ENCODE measurements at regions not wholly inside any gene's neighbourhood (a gene's known extent, or its start where the extent isn't known, plus 50 kb on each side); places are given as distances from the start of the nearest gene placed in this dataset.

GRCh38 chr10:131500181-131500580 lies 188.7 kb upstream of the TCERG1L start:
- Histone ChIP-seq H2AFZ (ENCODE audit: low read length) (no peak overlapping the region), H3K4me3 (replicated peaks in 1 of 3; ENCODE audit: insufficient read depth in 1 of 3, low read depth in 2 of 3, low read length in 3 of 3) (no peak overlapping the region), H3K9me3 (ENCODE audit: low read length) (peaks cover 30% of the 10 kb centered on the region), H3K27ac (ENCODE audit: extremely low read length, insufficient read depth, low read length) (no peak overlapping the region), H3K27me3 (ENCODE audit: control insufficient read depth in 1 of 2, insufficient read depth in 2 of 2, low read length in 2 of 2) (no peaks in the 10 kb centered on the region), H3K9ac (ENCODE audit: insufficient read depth, low read depth, low read length) (no peak overlapping the region), H3K79me2 (ENCODE audit: insufficient read depth, low read length) (no peaks in the 10 kb centered on the region), H3K36me3 (replicated peaks in 1 of 2; ENCODE audit: control insufficient read depth in 1 of 2, insufficient read depth in 2 of 2, low read length in 2 of 2) (no peaks in the 10 kb centered on the region), H3K4me2 (ENCODE audit: low read depth, low read length) (no peak overlapping the region), H3K4me1 (ENCODE audit: insufficient read depth, low read length) (no peaks in the 10 kb centered on the region), H4K20me1 (ENCODE audit: insufficient read depth, low read length) (no peaks in the 10 kb centered on the region)
- CTCF ChIA-PET (ENCODE audit: low intra/inter-chr PET ratio, low total read pairs): no interaction called here
- POLR2A ChIA-PET: no interaction called here
- 16% methylated on average over 8 of the region's 9 CpGs for whole genome bisulfite sequencing (ENCODE audit: low lambda C conversion rate)
- ATAC-seq (no peak), FAIRE-seq (no peak), DNase-seq (ENCODE audit: low spot score) (no peak)
- intact Hi-C loops (cut with micrococcal nuclease; ENCODE audit: unreplicated experiment) (no loop called here), in situ Hi-C loops (cut with HindIII; ENCODE audit: extremely low pct_ligation_motif_present, low pct_unique_long_range_greater_than_20kb) (no loop called here)
- no TSS peak for BruUV-seq (replicated peaks)
- TF ChIP-seq SPEN (CRISPR knock-in tag; IDR thresholded peaks at IDR 0.05; ENCODE audit: low read depth): no peak
- no peak for TF ChIP-seq CREBL2 (CRISPR knock-in tag; IDR thresholded peaks at IDR 0.05; ENCODE audit: borderline replicate concordance)
- TF ChIP-seq SKI (IDR thresholded peaks at IDR 0.05; ENCODE audit: partially characterized antibody): no peak
- no peak for TF ChIP-seq HOMEZ (CRISPR knock-in tag; IDR thresholded peaks at IDR 0.05; ENCODE audit: low read depth)
- TF ChIP-seq ZNF841 (CRISPR knock-in tag; IDR thresholded peaks at IDR 0.05; ENCODE audit: borderline replicate concordance): no peak
- TF ChIP-seq BCL6 (CRISPR knock-in tag; IDR thresholded peaks at IDR 0.05): no peak
- no peak for TF ChIP-seq SALL2 (CRISPR knock-in tag; IDR thresholded peaks at IDR 0.05)
- no peak for TF ChIP-seq ZNF776 (CRISPR knock-in tag; IDR thresholded peaks at IDR 0.05)
- no peak for TF ChIP-seq THAP11 (CRISPR knock-in tag; IDR thresholded peaks at IDR 0.05)
- no peak for TF ChIP-seq ZBTB1 (CRISPR knock-in tag; IDR thresholded peaks at IDR 0.05; ENCODE audit: borderline replicate concordance)
- no peak for TF ChIP-seq NAIF1 (CRISPR knock-in tag; IDR thresholded peaks at IDR 0.05; ENCODE audit: borderline replicate concordance)
- no peak for TF ChIP-seq ZNF800 (CRISPR knock-in tag; IDR thresholded peaks at IDR 0.05)
- no peak for TF ChIP-seq ARHGAP35 (CRISPR knock-in tag; IDR thresholded peaks at IDR 0.05; ENCODE audit: borderline replicate concordance)
